NCI-H1417 (cell line): ENCODE measurements at regions not wholly inside any gene's neighbourhood (a gene's known extent, or its start where the extent isn't known, plus 50 kb on each side); places are given as distances from the start of the nearest gene placed in this dataset.
"Not testable (repeated sequence)": the region's sequence is repeated elsewhere in the genome, so short reads cannot be mapped to it uniquely, and the experiment has no call there.

ENCODE experiments used
- DNase-seq, 3 experiments: peaks; one replicate each; lab custom pipeline; 2025; lab: John Stamatoyannopoulos, UW

DNA sequence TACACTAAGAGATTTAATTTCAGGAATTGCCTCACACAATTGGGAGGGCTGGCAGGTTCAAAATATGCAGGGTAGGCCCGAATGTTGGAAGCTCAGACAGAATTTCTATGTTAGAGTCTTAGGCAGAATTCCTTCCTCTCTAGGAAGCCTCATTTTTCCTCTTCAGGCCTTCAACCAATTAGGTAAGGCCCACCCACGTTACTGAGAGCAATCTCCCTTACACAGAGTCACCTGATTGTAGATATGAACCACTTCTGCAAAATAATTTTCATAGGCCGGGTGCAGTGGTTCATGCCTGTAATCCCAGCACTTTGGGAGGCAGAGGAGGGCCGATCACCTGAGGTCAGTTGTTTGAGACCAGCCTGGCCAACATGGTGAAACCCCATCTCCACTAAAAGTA, 50.2 kb upstream of the HIVEP1 start:
- no peak for DNase-seq

DNA sequence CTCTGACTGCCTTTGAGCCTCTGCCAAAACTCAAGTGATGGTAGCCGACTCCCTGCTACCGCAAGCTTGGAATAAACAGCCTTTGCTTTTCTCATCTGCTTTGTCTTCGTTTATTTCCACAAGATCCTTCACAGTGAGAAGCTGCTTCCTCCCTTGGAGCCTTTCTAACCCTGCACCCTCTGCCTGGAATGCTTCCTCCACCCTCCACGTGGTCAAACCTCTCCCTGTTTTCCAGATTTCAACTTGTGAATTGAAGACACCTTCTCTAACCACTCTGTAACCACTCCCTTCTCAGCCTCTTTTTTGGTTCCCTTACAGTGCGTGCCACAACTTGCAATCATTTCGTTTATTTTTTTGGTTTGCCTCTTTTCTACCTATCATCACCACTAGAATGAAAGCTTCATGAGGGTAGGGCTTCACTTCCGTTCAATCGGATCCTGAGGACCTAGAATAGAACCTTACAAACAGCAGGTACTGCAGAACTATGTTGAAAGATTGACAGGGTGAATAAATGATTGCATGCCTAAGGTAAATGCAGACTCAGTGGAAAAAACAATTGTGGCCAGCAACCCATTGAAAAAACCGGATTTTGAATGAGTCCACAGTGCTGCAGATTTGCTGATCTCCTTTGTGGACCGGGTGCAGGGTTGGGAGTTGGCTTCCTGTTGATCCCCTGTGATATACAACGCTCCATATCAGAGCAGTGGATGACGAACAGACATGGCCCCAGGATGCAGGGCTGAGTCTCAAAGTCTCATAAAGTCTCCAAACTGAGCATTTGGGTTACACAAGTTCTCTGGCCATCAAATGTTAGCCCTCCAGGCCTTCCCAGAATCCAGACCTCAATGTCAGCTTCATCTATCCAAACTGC, 51.0 kb upstream of the HIVEP1 start:
- no peak for DNase-seq

DNA sequence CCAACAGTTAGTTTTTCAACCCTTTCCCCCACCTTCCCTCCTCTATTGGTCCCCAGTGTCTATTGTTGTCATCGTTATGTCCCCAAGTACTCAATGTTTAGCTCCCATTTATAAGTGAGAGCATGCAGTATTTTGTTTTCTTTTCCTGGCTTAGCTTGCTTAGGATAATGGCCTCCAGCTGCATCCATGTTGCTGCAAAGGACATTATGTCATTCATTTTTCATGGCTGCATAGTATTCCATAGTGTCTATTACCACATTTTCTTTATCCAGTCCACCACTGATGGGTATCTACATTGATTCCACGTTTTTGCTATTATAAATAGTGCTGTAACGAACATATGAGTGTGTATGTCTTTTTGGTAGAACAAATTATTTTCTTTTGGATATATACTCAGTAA, 55.3 kb upstream of the HIVEP1 start:
- DNase-seq: no peak

GRCh38 chr6:11953641-11954040, 58.5 kb upstream of the HIVEP1 start:
- DNase-seq: no peak

DNA sequence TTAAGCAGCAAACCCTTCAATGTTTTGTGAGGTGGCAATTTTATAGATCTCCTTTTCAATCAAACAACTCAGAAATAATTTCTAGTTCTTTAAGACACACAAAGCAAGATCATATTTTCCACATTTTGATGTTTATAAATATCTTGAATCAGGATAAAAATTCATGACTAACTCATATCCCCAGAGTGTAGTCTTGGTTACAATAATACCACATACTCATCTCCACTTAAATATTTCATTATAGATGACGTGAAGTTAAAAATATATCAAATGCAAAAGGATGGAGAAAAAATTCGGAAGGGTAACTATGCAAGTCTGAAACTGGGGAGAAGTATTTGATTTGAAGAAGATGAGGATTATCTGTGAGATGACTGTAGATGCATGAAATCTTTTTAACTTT, 59.8 kb upstream of the HIVEP1 start:
- no peak for DNase-seq

- DNase-seq: no peak
These were observed 60.2 kb upstream of the HIVEP1 start for GRCh38 chr6:11951868-11952267.

DNA sequence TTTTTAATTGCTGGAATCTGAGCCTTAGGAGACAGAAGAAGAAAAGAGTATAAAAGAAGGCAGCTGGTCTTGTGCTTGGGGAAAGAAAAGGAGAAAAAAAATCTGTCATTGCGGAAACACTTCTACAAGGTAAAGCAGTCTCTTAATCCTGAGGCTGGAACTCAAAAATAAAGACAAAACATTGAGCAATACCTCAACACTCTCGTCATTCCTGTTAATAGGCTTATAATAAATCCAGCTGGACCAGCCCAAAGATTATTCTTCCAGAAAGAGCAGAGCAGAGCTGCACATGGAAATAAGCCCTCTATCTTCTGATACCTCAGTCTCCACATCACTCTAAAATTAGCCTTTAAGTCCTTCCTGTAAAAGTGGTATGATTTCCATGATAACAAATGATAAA, 62.0 kb upstream of the HIVEP1 start:
- DNase-seq: no peak

DNA sequence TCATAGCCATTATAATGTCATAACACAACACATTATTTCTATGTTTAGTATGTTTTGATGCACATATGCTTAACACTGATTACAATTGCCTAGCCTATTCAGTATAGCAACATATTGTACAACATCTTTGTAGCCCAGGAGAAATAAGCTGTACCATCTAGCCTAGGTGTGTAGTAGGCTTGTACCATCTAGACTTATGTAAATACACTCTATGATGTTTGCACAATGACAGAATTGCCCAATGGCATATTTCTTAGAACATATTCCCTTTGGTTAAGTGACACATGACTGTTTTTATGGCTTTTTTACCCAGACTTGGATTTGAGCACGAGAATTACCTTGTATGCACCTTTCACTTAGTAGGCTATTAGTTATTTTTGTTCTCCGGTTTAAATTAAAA, 64.5 kb upstream of the HIVEP1 start:
- no peak for DNase-seq

DNA sequence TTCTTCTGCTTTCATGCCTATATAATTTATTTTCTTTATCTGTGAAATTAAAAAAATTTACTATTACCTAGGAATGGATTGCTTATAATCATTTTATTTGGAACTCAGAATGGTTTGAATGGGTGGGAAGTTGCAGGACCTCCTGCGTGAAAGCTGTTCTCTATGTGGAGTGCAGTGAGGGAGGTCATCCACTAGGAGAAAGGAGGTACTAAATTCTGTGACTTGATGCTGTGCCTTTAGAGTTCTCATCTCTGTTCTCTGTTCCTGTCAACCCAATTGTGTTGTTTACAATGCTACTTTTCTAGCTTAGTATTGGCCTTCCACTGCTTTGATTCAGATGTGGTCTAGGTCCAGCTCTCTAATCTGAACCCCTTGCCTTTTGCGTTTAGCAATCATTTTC, 65.0 kb upstream of the HIVEP1 start:
- DNase-seq: no peak

DNA sequence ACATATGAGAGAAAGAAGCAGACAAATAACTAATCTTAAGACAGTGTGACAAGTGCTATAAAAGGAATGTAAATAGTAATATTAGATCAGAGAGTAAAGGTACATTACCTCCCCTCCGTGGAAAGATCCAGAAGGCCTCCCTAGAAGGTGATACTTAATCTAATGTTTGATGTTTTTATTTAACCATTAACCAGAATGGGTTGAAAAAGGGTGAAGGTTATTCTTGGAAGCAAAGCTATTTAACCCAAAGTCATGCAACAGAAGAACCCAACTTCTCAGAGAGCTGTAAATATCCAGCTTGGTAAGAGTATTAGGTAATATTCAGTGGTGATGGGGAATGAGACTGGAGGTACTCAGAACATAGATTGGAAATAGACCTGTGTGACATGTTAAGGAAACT, 68.0 kb upstream of the HIVEP1 start:
- DNase-seq: no peak

DNA sequence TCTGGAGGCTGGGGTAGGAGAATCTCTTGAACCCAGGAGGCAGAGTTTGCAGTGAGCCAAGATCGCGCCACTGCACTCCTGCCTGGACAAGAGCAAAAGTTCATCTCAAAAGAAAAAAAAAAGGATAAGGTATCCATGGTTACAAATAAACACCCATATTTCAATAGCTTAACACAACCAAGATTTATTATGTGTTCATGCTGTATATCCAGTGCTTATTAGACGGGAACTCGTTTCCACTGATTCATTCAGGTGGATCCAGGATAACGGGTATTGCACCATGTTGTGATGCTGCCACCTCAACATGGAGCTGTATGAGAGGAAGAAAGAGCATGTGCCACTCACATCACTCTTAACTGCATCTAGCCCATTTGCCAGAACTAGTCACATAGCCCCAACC, 69.1 kb upstream of the HIVEP1 start:
- no peak for DNase-seq

- DNase-seq: no peak
These were observed 69.8 kb upstream of the HIVEP1 start for GRCh38 chr6:11942185-11942864.

- DNase-seq: not testable (repeated sequence)
These were observed 71.5 kb upstream of the HIVEP1 start for GRCh38 chr6:11940532-11941166.

- peak in 2 of 3 experiments; percentile 50 to 73 for DNase-seq
These were observed 73.7 kb upstream of the HIVEP1 start for GRCh38 chr6:11938285-11938890.

- no peak for DNase-seq
These were observed 77.5 kb upstream of the HIVEP1 start for GRCh38 chr6:11934638-11935037.

- not testable (repeated sequence) for DNase-seq
These were observed 79.2 kb upstream of the HIVEP1 start for GRCh38 chr6:11932892-11933291.

GRCh38 chr6:11931296-11932035, 80.6 kb upstream of the HIVEP1 start:
- no peak for DNase-seq

DNA sequence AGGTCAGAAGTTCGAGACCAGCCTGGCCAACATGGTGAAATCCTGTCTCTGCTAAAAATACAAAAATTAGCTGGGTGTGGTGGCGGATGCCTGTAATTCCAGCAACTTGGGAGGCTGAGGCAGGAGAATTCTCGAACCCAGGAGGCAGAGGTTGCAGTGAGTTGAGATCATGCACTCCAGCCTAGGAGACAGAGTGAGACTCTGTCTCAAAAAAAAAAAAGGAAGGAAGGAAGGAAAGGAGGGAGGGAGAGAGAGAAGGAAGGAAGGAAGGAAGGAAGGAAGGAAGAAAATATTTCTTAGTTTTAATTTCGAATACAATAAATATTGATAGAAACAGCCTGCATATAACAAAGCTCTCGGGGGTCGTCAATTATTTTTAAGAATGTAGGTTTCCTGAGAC, 81.3 kb upstream of the HIVEP1 start:
- not testable (repeated sequence) for DNase-seq

DNA sequence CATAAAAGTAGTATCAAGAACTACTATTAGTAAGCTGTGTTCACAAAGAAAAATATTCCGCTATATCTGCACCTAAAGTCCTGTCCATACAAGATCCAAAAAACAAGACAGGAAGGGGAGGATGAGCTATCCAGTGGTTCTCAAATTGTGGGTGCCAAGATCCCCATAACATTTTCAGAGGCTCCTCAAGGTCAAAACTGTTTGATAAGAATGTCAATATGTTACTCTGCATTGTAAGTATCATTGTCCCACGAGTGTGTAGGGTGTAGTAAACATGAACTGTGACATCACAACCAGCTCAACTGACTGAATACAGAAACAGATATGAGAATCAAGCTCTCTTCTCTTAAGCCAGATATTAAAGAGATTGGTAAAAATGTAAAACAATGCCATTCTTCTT, 81.9 kb upstream of the HIVEP1 start:
- no peak for DNase-seq

DNA sequence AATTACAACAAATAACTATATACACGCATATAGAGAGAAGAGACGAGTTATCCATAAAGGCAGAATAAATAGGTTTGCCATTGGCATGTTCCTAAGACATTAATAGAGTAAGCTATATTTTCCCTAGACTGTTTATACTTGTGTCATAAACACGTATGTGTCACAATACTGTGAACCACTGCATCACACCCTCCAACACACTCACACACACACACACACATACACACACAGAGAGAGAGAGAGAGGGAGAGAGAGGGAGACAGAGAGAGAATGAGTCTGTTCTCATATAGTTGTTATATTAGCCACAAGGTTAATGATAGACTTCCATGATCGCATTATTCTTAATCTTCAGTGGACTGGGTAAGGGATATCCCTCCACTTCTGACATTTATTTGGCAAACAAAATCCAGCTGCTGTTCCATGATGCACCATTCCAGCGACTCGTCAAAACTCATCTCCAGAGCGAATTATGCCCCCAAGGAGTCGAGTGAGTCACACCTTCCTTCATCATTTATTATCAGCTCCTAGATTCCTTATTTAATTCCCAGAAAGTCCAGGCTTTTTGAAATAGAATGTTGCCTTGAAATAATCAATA, 82.8 kb upstream of the HIVEP1 start:
- no peak for DNase-seq

DNA sequence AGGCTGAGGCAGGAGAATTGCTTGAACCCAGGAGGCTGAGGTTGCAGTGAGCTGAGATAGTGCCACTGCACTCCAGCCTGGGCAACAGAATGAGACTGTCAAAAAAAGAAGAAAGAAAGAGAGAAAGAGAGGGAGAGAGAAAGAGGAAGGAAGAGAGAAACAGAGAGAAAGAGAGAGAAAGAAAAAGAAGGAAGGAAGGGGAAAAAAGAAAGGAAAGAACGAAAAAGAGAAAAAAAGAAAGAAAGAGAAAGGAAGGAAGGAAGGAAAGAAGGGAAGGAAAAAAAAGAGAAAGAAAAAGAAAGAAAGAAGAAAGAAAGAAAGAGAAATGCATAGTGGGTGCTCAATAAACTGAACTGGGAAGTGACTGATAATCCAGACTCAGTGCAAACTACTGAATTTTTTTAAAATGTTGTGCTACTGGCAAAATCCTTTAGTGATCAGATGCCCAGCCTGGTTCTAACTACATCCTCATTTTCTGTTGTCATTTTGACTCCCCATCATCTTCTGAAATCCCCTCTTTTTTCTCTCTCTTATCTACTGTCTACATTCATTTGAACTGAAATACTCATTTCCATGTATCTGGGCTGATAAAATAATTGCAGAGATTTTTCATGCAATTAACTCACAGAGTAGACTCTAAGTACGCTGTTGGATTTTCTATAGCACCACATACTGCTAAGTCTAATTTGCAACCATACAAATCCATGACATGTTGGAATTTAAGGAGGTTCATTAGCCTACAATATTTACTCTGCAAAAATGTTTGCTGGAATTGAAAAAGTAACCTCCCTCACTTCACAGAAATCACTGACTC, 85.3 kb upstream of the HIVEP1 start:
- no peak for DNase-seq
